ENCODE measurements at regions not wholly inside any gene's neighbourhood (a gene's known extent, or its start where the extent isn't known, plus 50 kb on each side); places are given as distances from the start of the nearest gene placed in this dataset.

DNA sequence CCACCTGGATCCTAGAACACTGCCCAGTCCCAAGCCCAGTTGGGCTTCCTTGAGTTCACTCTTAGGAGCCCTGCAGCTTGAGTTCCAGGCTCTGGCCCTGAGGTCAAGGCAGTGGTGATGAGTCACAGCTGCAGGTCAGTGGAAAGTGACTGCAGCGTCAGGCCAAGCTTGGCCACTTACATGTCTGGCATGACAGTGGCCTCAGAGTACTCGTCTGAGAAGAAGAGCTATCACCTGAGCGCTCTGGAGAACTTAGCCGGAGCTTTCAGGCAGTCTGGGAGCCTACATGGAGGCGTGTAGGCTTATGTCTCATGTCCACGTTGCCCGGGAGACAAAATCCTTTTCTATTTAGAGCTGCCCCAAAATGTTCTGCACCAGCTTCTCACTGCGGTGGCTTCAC is 75.6 kb downstream of the ARL6IP4 start:
- H3K56ac ChIP-seq (replicated peaks; ENCODE audit: insufficient read length, low read depth, low read length): no peak overlapping the region
- no peaks in the 10 kb centered on the region for H3K36me3 ChIP-seq (ENCODE audit: control insufficient read depth in 2 of 4, insufficient read depth in 4 of 4, low read length in 3 of 4)
- H3K27ac ChIP-seq (ENCODE audit: low read depth, low read length): no peak overlapping the region
- no peak overlapping the region for H3K18ac ChIP-seq (ENCODE audit: extremely low read depth, low read length)
- H3K14ac ChIP-seq (ENCODE audit: insufficient read length): no peak overlapping the region
- H4K20me1 ChIP-seq (replicated peaks in 1 of 2; ENCODE audit: control insufficient read depth in 1 of 2, insufficient read depth in 2 of 2, low read length in 2 of 2): peaks cover 0 to 2% of the 10 kb centered on the region in 2 experiments
- 89% methylated on average over 8 of the region's 8 CpGs; no CpG with 5 or more reads in 1 of the 2 experiments for whole genome bisulfite sequencing, 2 experiments (ENCODE audit: extremely low coverage in 1 of 2, insufficient coverage in 1 of 2, insufficient read length in 1 of 2, insufficient replicate concordance in 2 of 2, low coverage in 1 of 2, low lambda C conversion rate in 2 of 2, missing lambda C conversion rate in 1 of 2)
- H3K79me1 ChIP-seq (ENCODE audit: low read depth, low read length): no peaks in the 10 kb centered on the region
- no peak overlapping the region for H3K9ac ChIP-seq (replicated peaks in 1 of 4; ENCODE audit: extremely low read depth in 1 of 4, low read depth in 3 of 4, low read length in 3 of 4)
- ChIA-PET CTCF (ENCODE audit: partially characterized antibody) (interaction anchor here (0.5 to 2.3 kb wide), 7 partner anchors 9 to 630 kb away, joined by 3 to 14 read pairs (median 4); no protein-coding TSS in a partner anchor), POLR2A (ENCODE audit: partially characterized antibody) (no interaction called here)
- no peaks in the 10 kb centered on the region for H3K23me2 ChIP-seq (ENCODE audit: low read depth, low read length)
- no peak overlapping the region for H4K91ac ChIP-seq (replicated peaks; ENCODE audit: insufficient read length, low read length)
- no peak overlapping the region for H2BK20ac ChIP-seq (ENCODE audit: low read length)
- no peak overlapping the region for H2BK12ac ChIP-seq (ENCODE audit: low read depth, low read length)
- H3K9me3 ChIP-seq (ENCODE audit: insufficient read depth in 2 of 2, low read depth in 1 of 2, low read length in 1 of 2): no peaks in the 10 kb centered on the region
- no peak overlapping the region for H2BK15ac ChIP-seq (ENCODE audit: low read length)
- DNase-seq (ENCODE audit: low read depth in 1 of 2, low spot score in 2 of 2): no peak
- H3K4me2 ChIP-seq (ENCODE audit: insufficient read depth in 1 of 2, low read depth in 2 of 2, low read length in 2 of 2): no peak overlapping the region
- no peaks in the 10 kb centered on the region for H3K4me1 ChIP-seq (replicated peaks in 1 of 4; ENCODE audit: control insufficient read depth in 3 of 4, insufficient read depth in 4 of 4, low read length in 3 of 4)
- H3K4me3 ChIP-seq (ENCODE audit: extremely low read depth in 1 of 4, insufficient read depth in 2 of 4, low read depth in 3 of 4, low read length in 4 of 4): no peak overlapping the region
- no peak overlapping the region for H4K8ac ChIP-seq (ENCODE audit: extremely low read depth, insufficient read depth, low read length)
- no peak overlapping the region for H3K23ac ChIP-seq (ENCODE audit: insufficient read length)
- no peaks in the 10 kb centered on the region for H3K79me2 ChIP-seq (ENCODE audit: control insufficient read depth in 1 of 2, insufficient read depth in 2 of 2, low read length in 2 of 2)
- H2AK5ac ChIP-seq (ENCODE audit: low read depth, low read length): no peak overlapping the region
- H2AFZ ChIP-seq (ENCODE audit: low read length): no peak overlapping the region
- no peaks in the 10 kb centered on the region; a peak in 1 of 7 replicates for H3K27me3 ChIP-seq (replicated peaks in 1 of 4; ENCODE audit: control insufficient read depth in 3 of 4, extremely low read depth in 1 of 4, insufficient read depth in 3 of 4, low read length in 3 of 4)
- no peak overlapping the region for H2BK5ac ChIP-seq (ENCODE audit: low read depth, low read length)
- no peak overlapping the region for H2BK120ac ChIP-seq (replicated peaks; ENCODE audit: low read depth, low read length)
- no peak overlapping the region for H3K4ac ChIP-seq (replicated peaks; ENCODE audit: insufficient read length, low read depth, low read length)
- H4K5ac ChIP-seq (ENCODE audit: insufficient read length, low read depth, low read length): no peak overlapping the region
- no peak for FAIRE-seq
- TF ChIP-seq SRF (IDR thresholded peaks at IDR 0.05; ENCODE audit: low read depth, low read length) (no peak), SP1 (IDR thresholded peaks at IDR 0.05; ENCODE audit: low read depth, low read length) (no peak), SIN3A (conservative IDR thresholded peaks at IDR 0.05 in 1 of 2, IDR thresholded peaks at IDR 0.05 in 1 of 2; ENCODE audit: low read depth in 1 of 2, low read length in 2 of 2) (no peak), TCF12 (IDR thresholded peaks at IDR 0.05; ENCODE audit: low read depth, low read length) (no peak), JUND (IDR thresholded peaks at IDR 0.05; ENCODE audit: low read length) (no peak), TAF1 (IDR thresholded peaks at IDR 0.05; ENCODE audit: low read depth, low read length) (no peak), CTBP2 (IDR thresholded peaks at IDR 0.05; ENCODE audit: borderline replicate concordance, insufficient read depth, insufficient read length, low read length) (no peak), POLR2AphosphoS5 (IDR thresholded peaks at IDR 0.05; ENCODE audit: low read depth, low read length) (no peak), NRF1 (IDR thresholded peaks at IDR 0.05; ENCODE audit: low read depth, low read length) (no peak), CBX5 (IDR thresholded peaks at IDR 0.05; ENCODE audit: low read depth, low read length) (no peak)
- TF ChIP-seq, protein P1, sequence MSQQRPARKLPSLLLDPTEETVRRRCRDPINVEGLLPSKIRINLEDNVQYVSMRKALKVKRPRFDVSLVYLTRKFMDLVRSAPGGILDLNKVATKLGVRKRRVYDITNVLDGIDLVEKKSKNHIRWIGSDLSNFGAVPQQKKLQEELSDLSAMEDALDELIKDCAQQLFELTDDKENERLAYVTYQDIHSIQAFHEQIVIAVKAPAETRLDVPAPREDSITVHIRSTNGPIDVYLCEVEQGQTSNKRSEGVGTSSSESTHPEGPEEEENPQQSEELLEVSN (IDR thresholded peaks at IDR 0.05): no peak
- TF ChIP-seq, protein P2, sequence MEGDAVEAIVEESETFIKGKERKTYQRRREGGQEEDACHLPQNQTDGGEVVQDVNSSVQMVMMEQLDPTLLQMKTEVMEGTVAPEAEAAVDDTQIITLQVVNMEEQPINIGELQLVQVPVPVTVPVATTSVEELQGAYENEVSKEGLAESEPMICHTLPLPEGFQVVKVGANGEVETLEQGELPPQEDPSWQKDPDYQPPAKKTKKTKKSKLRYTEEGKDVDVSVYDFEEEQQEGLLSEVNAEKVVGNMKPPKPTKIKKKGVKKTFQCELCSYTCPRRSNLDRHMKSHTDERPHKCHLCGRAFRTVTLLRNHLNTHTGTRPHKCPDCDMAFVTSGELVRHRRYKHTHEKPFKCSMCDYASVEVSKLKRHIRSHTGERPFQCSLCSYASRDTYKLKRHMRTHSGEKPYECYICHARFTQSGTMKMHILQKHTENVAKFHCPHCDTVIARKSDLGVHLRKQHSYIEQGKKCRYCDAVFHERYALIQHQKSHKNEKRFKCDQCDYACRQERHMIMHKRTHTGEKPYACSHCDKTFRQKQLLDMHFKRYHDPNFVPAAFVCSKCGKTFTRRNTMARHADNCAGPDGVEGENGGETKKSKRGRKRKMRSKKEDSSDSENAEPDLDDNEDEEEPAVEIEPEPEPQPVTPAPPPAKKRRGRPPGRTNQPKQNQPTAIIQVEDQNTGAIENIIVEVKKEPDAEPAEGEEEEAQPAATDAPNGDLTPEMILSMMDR (IDR thresholded peaks at IDR 0.05; ENCODE audit: control extremely low read depth in 1 of 3, insufficient read depth in 1 of 3, low read depth in 1 of 3, low read length in 3 of 3): no peak
